GM19468 (cell line): ENCODE measurements at regions not wholly inside any gene's neighbourhood (a gene's known extent, or its start where the extent isn't known, plus 50 kb on each side); places are given as distances from the start of the nearest gene placed in this dataset.
"Not testable (repeated sequence)": the region's sequence is repeated elsewhere in the genome, so short reads cannot be mapped to it uniquely, and the experiment has no call there.

Source experiments
- ATAC-seq: cut with Tn5 transposase; IDR thresholded peaks from one replicate; pipeline ENCODE4 v1.9.1; 2021; ENCODE audit warnings: mild to moderate bottlenecking, moderate library complexity, moderate number of reproducible peaks; ENCODE audit not compliant: unreplicated experiment; ENCODE audit errors: extremely low read depth

DNA sequence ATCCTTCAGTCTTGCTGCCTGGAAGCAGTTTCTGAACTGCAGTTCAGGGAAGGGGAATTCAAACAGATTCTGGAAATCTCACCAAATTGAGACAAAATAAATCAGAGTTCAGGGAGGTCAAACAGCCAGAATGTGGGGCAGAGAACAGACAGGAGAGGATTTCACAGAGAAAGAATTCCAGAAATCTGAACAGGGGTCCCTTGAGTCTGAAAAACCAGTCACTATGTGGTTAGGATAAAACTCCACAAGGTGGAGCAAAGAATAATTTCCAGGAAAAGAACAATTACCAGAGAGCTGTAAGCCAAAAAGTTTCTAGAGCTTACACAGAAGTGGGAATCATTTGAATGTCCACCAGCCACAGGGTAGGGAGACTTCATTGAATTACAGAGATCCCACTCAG, 84.7 kb downstream of the URB2 start:
- ATAC-seq = no peak

- ATAC-seq = no peak
Observed at GRCh38 chr1:229714306-229714705, 88.3 kb downstream of the URB2 start.

- no peak for ATAC-seq
Observed at GRCh38 chr1:229714964-229715603, 89.0 kb downstream of the URB2 start.

- no peak for ATAC-seq
Observed at GRCh38 chr1:229716069-229716468, 90.0 kb downstream of the URB2 start.

DNA sequence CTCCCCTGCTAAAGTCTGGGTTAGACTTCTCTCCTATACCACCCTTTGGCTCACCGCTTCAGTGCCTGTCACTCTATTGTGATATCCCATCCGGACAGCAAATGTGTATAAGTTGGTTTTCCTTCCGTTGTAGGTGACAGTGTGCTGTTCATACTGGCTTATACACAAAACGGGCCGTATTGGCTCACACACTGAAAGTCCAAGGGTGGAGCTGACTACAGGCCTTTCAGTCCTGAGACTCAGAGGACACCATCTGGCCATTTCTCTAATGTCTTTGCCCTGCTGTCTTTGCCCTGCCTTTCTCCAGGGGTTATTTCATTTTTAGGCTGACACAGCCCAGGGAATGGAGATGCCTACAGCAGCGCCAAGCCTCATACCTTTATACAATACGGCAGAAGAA, 90.7 kb downstream of the URB2 start:
- no peak for ATAC-seq

DNA sequence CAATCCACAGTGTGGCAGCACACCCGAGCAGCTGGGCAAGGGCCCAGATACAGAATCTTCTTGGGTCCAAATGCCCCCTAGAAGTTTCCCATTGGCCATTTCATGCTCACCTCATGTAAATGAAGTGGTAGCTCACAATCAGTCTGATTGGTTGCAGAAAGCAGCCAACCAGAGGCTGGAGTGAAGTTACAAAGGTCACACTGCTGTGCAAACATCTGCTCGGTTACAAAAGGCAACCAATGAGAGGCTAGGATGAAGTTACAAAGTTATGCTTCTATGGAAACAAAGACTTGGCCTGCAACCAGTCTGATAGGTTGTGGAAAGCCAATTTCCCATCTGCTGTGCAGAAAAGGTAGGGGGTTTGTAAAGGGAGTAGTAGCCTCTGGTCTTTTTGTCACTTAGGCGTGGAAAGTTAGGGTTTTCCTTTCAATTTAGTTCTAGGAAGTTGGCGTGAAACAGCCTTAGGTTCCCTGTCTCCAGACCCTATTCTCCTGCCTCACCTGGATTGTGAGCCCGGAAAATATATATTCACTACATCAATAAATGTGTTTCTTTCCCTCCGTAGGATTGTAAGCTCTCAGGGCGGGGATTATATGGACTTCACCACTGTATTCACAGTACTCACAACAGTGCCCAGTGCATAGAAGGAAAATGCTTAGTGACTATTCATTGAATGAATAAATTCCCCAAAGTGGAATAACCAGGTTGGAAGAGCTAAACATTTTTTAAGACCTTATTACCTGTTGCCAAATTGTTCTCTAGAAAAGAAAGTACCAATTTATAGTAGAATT, 91.9 kb downstream of the URB2 start:
- ATAC-seq = no peak

- ATAC-seq = no peak
Observed at GRCh38 chr1:229726061-229726460, 100.0 kb downstream of the URB2 start.

- ATAC-seq = no peak
Observed at GRCh38 chr1:229729916-229730315, 103.9 kb downstream of the URB2 start.

DNA sequence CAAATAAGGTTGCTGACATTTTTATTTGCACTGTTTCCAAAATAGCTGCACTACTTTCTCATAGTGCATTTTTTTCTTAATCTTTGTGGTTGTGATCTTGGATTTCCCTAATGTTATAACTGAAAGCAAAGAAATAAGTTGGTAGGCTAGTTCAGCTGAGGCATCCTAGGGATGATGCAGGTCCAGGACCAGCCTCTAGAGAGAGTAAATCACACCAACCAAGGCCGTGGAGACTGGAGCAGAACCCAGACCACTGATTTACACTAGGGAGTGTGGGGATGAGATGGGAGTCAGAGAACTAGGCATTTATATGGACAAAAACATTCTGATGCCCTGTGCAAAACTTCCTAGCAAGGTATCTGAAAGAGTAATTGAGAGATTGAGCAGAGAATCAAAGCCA, 104.5 kb downstream of the URB2 start:
- no peak for ATAC-seq

- ATAC-seq = no peak
Observed at GRCh38 chr1:229732061-229732460, 106.0 kb downstream of the URB2 start.

- no peak for ATAC-seq
Observed at GRCh38 chr1:229736376-229736775, 110.3 kb downstream of the URB2 start.

- ATAC-seq = not testable (repeated sequence)
Observed at GRCh38 chr1:229742614-229743013, 116.6 kb downstream of the URB2 start.

GRCh38 chr1:229749992-229750391, 123.9 kb downstream of the URB2 start:
- no peak for ATAC-seq

DNA sequence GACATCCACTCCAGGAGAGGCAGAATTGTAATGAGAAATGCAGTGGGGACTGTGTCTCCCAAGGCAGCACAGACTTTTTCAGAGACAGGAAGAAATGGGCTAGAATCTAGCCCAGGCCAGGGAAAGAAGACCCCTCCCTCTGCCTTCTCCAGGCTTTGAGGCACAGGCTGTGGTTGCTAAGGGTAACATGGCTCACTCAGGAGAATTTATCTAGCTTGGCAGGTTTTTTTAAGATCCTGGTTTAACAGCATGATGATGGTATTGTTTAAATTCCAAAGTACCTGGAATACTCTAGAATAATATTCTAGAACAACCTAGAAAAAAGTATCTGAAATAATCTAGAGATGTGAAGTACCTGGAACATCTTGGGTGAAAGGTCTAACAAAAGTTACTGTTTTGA, 125.6 kb downstream of the URB2 start:
- no peak for ATAC-seq

GRCh38 chr1:229752679-229753078, 126.6 kb downstream of the URB2 start:
- ATAC-seq = no peak

DNA sequence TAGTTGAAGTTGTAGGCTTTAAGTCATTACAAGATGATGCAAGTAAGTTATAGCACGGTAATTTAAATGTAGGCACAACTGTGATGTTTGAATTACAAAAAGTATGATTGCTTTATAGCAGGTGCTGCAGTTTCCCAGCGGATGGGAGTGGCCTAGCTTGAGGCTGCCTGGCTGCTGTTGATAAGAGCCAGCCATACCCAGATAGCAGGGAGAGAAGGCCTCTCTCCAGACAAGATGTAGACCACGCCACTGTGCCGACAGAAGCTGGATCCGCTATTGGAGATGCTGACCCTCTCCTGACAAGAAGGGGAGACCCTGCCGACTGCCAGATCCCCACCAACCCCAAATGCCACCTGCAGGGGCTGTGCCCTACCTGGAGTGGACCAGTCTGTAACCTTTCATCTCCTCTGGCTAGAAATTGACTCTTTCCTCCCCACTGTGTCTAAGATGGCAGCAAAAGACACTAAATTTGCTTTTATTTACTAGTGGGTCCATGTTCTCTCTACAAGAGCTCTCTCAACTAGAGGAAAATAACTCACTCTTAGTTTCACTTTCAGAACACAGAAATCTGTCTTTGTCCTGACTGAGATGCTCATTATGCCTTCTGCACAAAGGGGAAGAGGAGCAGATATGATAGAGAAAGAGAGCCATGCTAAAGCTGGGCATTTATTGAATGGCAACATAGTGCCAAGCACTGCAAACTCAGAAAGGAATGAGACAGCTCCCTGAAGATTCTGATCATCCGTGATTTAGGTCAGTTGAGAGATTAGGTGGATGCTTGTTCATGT, 127.9 kb downstream of the URB2 start:
- ATAC-seq = no peak

- no peak for ATAC-seq
Observed at GRCh38 chr1:229756666-229757065, 130.6 kb downstream of the URB2 start.

- no peak for ATAC-seq
Observed at GRCh38 chr1:229757226-229757625, 131.2 kb downstream of the URB2 start.

- no peak for ATAC-seq
Observed at GRCh38 chr1:229758101-229759036, 132.3 kb downstream of the URB2 start.

DNA sequence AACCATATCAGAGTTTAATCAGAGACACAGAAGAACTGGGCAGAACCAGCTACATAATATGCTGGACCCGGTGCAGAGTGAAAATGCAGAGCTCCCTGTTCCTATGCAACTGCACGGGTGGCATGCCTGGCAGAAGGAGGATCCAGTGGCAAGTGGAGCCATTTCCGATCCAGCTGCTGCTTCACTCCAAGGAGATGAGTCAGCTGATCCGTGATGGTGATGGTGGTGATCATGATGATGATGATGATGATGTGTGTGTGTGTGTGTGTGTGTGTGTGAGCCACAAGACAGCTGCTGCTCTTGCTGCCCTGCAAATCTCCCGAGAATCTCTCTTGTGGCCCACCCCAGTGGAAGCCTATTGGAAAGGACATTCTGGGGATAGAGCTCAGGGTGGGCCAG, 133.0 kb downstream of the URB2 start:
- ATAC-seq = no peak
